ENCODE measurements at regions not wholly inside any gene's neighbourhood (a gene's known extent, or its start where the extent isn't known, plus 50 kb on each side); places are given as distances from the start of the nearest gene placed in this dataset.

GRCh38 chr17:77725846-77726245, 232.7 kb upstream of the TNRC6C start:
- 59 to 72% methylated on average over 5 of the region's 5 CpGs for WGBS, 2 donors
- TF ChIP-seq CTCF (IDR thresholded peaks at IDR 0.05): no peak
- ATAC-seq (no peak), DNase-seq (no peak), FAIRE-seq (no peak)
- no peak overlapping the region for H3K27ac ChIP-seq
- no peaks in the 10 kb centered on the region for H3K9me3 ChIP-seq
- H3K4me1 ChIP-seq: no peaks in the 10 kb centered on the region
- no peaks in the 10 kb centered on the region for H3K36me3 ChIP-seq
- no peak overlapping the region for H3K4me3 ChIP-seq
- intact Hi-C loops (cut with DNase I): no loop called here
- peaks cover 0 to 3% (median 0%) of the 10 kb centered on the region in 4 donors for H3K27me3 ChIP-seq

DNA sequence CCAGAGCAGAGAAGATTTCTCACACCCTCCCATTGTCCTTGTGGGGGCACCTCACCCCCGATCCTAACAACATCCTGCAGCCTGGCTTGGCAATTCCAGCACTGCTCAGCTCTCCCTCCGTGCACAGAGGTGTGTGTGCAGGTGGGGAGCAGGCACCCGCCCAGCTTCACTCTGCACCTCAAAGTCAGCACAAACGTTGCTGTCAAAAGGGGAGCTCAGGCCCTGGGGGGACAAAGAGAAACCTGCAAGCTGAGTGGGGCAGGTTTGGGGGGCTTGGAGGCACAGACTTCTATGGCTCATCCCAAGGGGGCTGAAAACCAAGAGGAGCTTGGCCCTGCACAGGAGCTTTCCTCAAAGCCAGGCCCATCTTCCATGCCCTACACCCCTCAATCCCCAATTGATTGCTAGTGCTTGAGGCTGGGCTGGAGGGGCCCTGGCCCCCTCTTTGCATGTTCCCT, 231.9 kb upstream of the TNRC6C start:
- no peaks in the 10 kb centered on the region for H3K9me3 ChIP-seq
- TF ChIP-seq CTCF (IDR thresholded peaks at IDR 0.05): no peak
- intact Hi-C loops (cut with DNase I): no loop called here
- no peak overlapping the region for H3K27ac ChIP-seq
- peaks cover 0 to 3% (median 0%) of the 10 kb centered on the region in 4 donors for H3K27me3 ChIP-seq
- no peak for ATAC-seq
- WGBS, 2 donors: 39 to 44% methylated on average over 4 of the region's 4 CpGs
- H3K4me1 ChIP-seq: no peaks in the 10 kb centered on the region
- no peak for DNase-seq
- FAIRE-seq: no peak
- no peak overlapping the region for H3K4me3 ChIP-seq
- no peaks in the 10 kb centered on the region for H3K36me3 ChIP-seq

DNA sequence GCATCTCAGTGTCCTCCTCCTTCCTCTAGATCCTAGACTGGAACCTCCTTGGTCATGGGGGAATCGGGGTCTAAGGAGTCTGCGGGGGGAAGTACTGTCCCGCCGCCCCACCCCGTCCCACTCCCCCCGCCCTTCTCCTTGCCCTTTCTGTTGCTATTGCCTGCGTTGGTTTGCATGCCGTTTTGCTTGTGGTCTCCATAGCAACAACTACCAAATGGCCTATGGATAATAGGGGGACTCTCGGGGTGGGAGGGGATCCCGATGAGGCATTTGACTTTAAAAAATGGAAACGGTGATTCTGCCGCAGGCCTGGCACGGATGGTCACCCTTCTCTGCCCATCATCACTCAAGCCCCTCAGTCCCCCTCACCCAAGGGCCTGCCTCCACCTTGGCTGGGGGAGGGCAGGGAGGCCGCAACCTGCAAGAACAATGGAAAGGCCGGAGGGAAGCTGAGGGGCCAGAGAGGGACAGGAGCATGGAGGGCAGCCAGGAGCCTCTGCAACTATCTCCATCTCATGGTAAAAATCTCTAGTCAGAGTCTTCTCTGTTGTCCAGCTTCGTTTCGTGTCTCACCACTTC, 231.4 kb upstream of the TNRC6C start:
- intact Hi-C loops (cut with DNase I): no loop called here
- H3K27ac ChIP-seq: no peak overlapping the region
- no peaks in the 10 kb centered on the region for H3K4me1 ChIP-seq
- ATAC-seq (no peak), FAIRE-seq (no peak), DNase-seq (no peak)
- no peaks in the 10 kb centered on the region for H3K36me3 ChIP-seq
- WGBS, 2 donors: 63 to 71% methylated on average over 17 of the region's 17 CpGs
- peaks cover 0 to 3% (median 0%) of the 10 kb centered on the region in 4 donors for H3K27me3 ChIP-seq
- H3K9me3 ChIP-seq: no peaks in the 10 kb centered on the region
- no peak overlapping the region for H3K4me3 ChIP-seq
- TF ChIP-seq CTCF (IDR thresholded peaks at IDR 0.05): no peak

- FAIRE-seq (no peak), ATAC-seq (no peak)
These were observed 230.1 kb upstream of the TNRC6C start for GRCh38 chr17:77728474-77728795.

More at GRCh38 chr17:77728474-77728795, 230.1 kb upstream of the TNRC6C start:
- 60 to 61% methylated on average over 2 of the region's 2 CpGs for WGBS, 2 donors
- Histone ChIP-seq H3K27me3 (peaks cover 0 to 3% (median 0%) of the 10 kb centered on the region in 4 donors), H3K4me3 (no peak overlapping the region), H3K36me3 (no peaks in the 10 kb centered on the region), H3K9me3 (no peaks in the 10 kb centered on the region), H3K4me1 (no peaks in the 10 kb centered on the region), H3K27ac (no peak overlapping the region)
- no peak for DNase-seq
- intact Hi-C loops (cut with DNase I): no loop called here
- no peak for TF ChIP-seq CTCF (IDR thresholded peaks at IDR 0.05)

Data from pancreas (tissue), 10 donors.